D721Med (cell line): ENCODE measurements at regions not wholly inside any gene's neighbourhood (a gene's known extent, or its start where the extent isn't known, plus 50 kb on each side); places are given as distances from the start of the nearest gene placed in this dataset.

Experiments used
- DNase-seq: peaks from one replicate; pipeline ENCODE4 v3.0.0; 2011; ENCODE audit warnings: low spot score; ENCODE audit not compliant: insufficient read length
- FAIRE-seq: peaks from 2 replicates; lab custom pipeline; 2011; peaks lifted over from hg19 to GRCh38; lab: Jason Lieb, UNC
- CTCF ChIP-seq: IDR thresholded peaks from 2 replicates; pipeline ENCODE4 v1.5.1; 2012; ENCODE audit warnings: mild to moderate bottlenecking, control low read depth; ENCODE audit not compliant: insufficient read depth; ENCODE audit errors: missing control alignments

- DNase-seq (no peak), FAIRE-seq (no peak)
- TF ChIP-seq CTCF: no peak
These were observed 295.5 kb downstream of the DTWD2 start for GRCh38 chr5:118692811-118693342.

DNA sequence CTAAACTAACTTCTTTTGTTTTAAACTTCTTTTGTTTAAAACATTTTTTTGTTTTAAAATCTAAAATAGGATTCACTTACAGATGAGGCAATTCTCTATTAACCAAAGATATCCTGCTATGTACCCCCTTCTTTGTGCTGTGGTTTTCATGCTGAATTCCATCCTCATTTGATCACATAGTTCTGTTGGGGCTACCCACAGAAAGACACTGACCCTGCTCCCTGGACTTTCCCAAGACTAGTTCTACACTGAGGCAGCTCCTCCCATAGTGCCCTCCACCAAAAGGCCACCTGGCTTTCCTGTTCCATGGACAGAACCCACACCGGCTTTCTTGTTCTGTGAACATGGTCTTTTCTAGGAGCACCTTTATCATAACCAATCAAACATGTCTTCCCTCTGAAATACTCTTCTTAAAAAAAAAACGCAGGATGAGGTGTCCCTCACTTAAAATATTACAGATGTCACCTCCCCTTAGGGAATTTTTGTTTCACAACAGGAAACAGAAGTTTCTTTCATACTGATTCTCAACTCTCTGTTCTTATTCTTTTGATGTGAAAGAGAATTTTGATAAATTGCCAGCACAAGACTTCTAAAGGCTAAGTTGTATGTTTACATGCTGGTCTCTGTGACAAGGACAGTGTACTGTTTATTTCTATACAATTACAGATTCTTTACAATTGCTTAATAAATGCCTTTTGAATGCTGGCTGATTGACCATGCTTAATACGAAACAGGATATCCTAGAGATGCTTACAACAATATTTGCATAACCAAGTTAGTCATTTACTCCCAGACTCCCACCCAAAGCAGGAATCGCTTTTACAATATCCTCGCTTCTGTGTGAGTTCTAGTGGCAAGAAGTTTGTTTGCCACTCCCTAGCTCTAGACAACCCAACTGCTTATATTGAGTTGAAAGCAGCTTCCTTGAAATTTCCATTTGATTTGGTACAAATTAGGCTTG lies 300.4 kb downstream of the DTWD2 start:
- DNase-seq (no peak), FAIRE-seq (no peak)

DNA sequence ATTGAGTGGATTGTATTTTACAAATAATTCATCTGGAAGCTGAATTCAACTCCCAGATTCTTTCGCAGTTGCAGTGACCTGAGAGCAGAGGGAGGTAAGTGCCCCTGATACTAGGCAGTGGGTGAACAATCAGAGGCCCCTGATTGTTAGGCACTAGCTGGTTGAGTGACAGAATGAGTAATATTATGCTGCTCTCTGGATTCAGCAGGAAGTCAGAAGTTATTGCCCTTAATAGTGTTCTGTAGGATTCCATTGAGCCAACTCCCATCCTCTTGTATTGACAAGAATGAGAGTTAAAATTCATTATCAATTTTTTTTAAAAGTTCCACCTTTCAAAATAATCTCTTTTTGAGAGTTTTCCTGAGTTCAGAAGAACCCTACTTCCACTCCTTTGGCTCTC lies 301.2 kb downstream of the DTWD2 start:
- TF ChIP-seq CTCF: no peak
- FAIRE-seq (no peak), DNase-seq (no peak)

More for the DNA sequence above, 300.4 kb downstream of the DTWD2 start:
- TF ChIP-seq CTCF: no peak

DNA sequence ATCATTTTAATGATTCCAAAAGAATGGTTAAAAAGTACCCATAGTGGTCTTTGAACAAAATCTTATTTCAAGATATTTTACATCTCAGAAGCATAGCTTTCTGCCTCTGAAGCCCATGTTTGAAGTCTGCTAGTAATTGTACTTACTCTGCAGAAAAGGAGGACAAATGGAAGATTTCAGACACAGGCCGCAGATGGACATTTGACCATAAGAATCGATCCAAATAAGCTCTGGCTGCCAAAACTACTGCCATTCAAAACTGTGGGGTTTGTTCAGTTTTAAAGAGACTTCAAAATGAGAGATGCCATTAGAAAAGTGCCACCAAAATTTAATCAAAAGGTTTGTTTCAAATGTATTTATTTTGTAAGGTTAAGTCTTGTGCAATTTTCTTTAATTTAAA lies 306.7 kb downstream of the DTWD2 start:
- TF ChIP-seq CTCF: no peak
- no peak for FAIRE-seq
- no peak for DNase-seq

- no peak for TF ChIP-seq CTCF
- DNase-seq: no peak
- FAIRE-seq: no peak
These were observed 308.9 kb downstream of the DTWD2 start for GRCh38 chr5:118679264-118679940.

- DNase-seq (no peak), FAIRE-seq (no peak)
- TF ChIP-seq CTCF: no peak
These were observed 309.6 kb downstream of the DTWD2 start for GRCh38 chr5:118678746-118679145.
